Activated T-helper 1 cell treated with Interleukin-2 at 50 U/mL for 16 hours (primary cell): ENCODE measurements at regions not wholly inside any gene's neighbourhood (a gene's known extent, or its start where the extent isn't known, plus 50 kb on each side); places are given as distances from the start of the nearest gene placed in this dataset.

Experiments used
- DNase-seq: peaks from one replicate; pipeline ENCODE4 v3.0.0-alpha.2; 2020; ENCODE audit warnings: low read depth

GRCh38 chr10:89887406-89887805 lies 186.0 kb downstream of the KIF20B start:
- no peak for DNase-seq

- DNase-seq = no peak
These were observed 186.4 kb downstream of the KIF20B start for GRCh38 chr10:89887830-89888229.

GRCh38 chr10:89888321-89889070 lies 187.1 kb downstream of the KIF20B start:
- DNase-seq = no peak

GRCh38 chr10:89889606-89890005 lies 188.2 kb downstream of the KIF20B start:
- no peak for DNase-seq

- DNase-seq = no peak
These were observed 189.7 kb downstream of the KIF20B start for GRCh38 chr10:89891006-89891535.

- no peak for DNase-seq
These were observed 192.7 kb downstream of the KIF20B start for GRCh38 chr10:89894051-89894450.

- DNase-seq = no peak
These were observed 199.2 kb downstream of the KIF20B start for GRCh38 chr10:89900554-89900953.

- DNase-seq = no peak
These were observed 200.5 kb downstream of the KIF20B start for GRCh38 chr10:89901895-89902294.

- DNase-seq = no peak
These were observed 203.4 kb downstream of the KIF20B start for GRCh38 chr10:89904755-89905154.

GRCh38 chr10:89909752-89910151 lies 208.4 kb downstream of the KIF20B start:
- no peak for DNase-seq

- no peak for DNase-seq
These were observed 213.6 kb downstream of the KIF20B start for GRCh38 chr10:89915021-89915420.

- no peak for DNase-seq
These were observed 214.6 kb downstream of the KIF20B start for GRCh38 chr10:89915968-89916367.

- no peak for DNase-seq
These were observed 215.3 kb downstream of the KIF20B start for GRCh38 chr10:89916468-89917215.

GRCh38 chr10:89921403-89921802 lies 220.0 kb downstream of the KIF20B start:
- DNase-seq = no peak

- DNase-seq = no peak
These were observed 222.3 kb downstream of the KIF20B start for GRCh38 chr10:89923661-89924060.

- no peak for DNase-seq
These were observed 222.9 kb downstream of the KIF20B start for GRCh38 chr10:89924261-89924660.

- DNase-seq = no peak
These were observed 225.3 kb downstream of the KIF20B start for GRCh38 chr10:89926736-89927135.

- no peak for DNase-seq
These were observed 228.1 kb downstream of the KIF20B start for GRCh38 chr10:89929282-89930026.

- no peak for DNase-seq
These were observed 236.1 kb downstream of the KIF20B start for GRCh38 chr10:89937494-89937893.

- no peak for DNase-seq
These were observed 238.7 kb downstream of the KIF20B start for GRCh38 chr10:89940076-89940475.

- no peak for DNase-seq
These were observed 240.8 kb downstream of the KIF20B start for GRCh38 chr10:89942217-89942616.

- DNase-seq = no peak
These were observed 242.7 kb downstream of the KIF20B start for GRCh38 chr10:89944138-89944537.

GRCh38 chr10:89946106-89946505 lies 244.7 kb downstream of the KIF20B start:
- no peak for DNase-seq
